OCI-LY7 (cell line): ENCODE measurements at regions not wholly inside any gene's neighbourhood (a gene's known extent, or its start where the extent isn't known, plus 50 kb on each side); places are given as distances from the start of the nearest gene placed in this dataset.

Experiments
- EZH2phosphoT487 ChIP-seq: fragments of 200-600 bp; sonication (generic); IDR thresholded peaks from 2 replicates; pipeline ENCODE4 v1.6.1; 2018; ENCODE audit warnings: low read depth, borderline replicate concordance, mild to moderate bottlenecking, mixed run types, antibody characterized with exemption, low read length, moderate library complexity, mixed read lengths
- TF ChIP-seq, protein P1 (sequence below): fragments of 200-600 bp; sonication (generic); conservative IDR thresholded peaks from 2 replicates; pipeline ENCODE4 v1.5.1; 2014; ENCODE audit warnings: mild to moderate bottlenecking, antibody characterized with exemption, low read length, moderate library complexity, mixed read lengths

DNA sequence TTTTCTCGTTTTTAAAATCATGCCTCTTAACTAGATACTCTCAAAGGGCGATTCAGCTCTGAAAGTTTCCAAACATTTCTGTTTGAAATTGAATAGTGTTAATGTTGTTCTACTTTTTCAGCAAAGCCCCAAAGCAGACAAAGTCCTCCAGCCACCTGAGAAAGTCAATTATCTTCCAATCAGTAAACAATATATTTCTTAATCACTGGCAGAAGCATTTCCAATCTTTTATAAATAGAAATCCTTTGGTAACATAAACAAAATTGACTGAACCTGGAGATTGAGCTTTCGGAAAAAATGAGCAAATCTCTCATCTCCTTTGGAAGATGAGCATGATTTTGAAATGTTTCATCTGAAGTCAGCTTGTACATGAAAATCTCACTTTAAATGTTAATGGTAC is 84.4 kb upstream of the FIBIN start:
- TF ChIP-seq, protein P1, sequence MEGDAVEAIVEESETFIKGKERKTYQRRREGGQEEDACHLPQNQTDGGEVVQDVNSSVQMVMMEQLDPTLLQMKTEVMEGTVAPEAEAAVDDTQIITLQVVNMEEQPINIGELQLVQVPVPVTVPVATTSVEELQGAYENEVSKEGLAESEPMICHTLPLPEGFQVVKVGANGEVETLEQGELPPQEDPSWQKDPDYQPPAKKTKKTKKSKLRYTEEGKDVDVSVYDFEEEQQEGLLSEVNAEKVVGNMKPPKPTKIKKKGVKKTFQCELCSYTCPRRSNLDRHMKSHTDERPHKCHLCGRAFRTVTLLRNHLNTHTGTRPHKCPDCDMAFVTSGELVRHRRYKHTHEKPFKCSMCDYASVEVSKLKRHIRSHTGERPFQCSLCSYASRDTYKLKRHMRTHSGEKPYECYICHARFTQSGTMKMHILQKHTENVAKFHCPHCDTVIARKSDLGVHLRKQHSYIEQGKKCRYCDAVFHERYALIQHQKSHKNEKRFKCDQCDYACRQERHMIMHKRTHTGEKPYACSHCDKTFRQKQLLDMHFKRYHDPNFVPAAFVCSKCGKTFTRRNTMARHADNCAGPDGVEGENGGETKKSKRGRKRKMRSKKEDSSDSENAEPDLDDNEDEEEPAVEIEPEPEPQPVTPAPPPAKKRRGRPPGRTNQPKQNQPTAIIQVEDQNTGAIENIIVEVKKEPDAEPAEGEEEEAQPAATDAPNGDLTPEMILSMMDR: no peak
- TF ChIP-seq EZH2phosphoT487: no peak
